ENCODE measurements at regions not wholly inside any gene's neighbourhood (a gene's known extent, or its start where the extent isn't known, plus 50 kb on each side); places are given as distances from the start of the nearest gene placed in this dataset.

- TF ChIP-seq, protein P1, sequence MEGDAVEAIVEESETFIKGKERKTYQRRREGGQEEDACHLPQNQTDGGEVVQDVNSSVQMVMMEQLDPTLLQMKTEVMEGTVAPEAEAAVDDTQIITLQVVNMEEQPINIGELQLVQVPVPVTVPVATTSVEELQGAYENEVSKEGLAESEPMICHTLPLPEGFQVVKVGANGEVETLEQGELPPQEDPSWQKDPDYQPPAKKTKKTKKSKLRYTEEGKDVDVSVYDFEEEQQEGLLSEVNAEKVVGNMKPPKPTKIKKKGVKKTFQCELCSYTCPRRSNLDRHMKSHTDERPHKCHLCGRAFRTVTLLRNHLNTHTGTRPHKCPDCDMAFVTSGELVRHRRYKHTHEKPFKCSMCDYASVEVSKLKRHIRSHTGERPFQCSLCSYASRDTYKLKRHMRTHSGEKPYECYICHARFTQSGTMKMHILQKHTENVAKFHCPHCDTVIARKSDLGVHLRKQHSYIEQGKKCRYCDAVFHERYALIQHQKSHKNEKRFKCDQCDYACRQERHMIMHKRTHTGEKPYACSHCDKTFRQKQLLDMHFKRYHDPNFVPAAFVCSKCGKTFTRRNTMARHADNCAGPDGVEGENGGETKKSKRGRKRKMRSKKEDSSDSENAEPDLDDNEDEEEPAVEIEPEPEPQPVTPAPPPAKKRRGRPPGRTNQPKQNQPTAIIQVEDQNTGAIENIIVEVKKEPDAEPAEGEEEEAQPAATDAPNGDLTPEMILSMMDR (IDR thresholded peaks at IDR 0.05; ENCODE audit: insufficient read depth, low read length, poor library complexity, severe bottlenecking), result no peak
- TF ChIP-seq EZH2phosphoT487 (conservative IDR thresholded peaks at IDR 0.05; ENCODE audit: low read length), result no peak
These were observed 650.8 kb upstream of the KLF12 start for GRCh38 chr13:74784959-74785358.

All from SU-DHL-6 (cell line).